GM21786 (cell line): ENCODE measurements at regions not wholly inside any gene's neighbourhood (a gene's known extent, or its start where the extent isn't known, plus 50 kb on each side); places are given as distances from the start of the nearest gene placed in this dataset.

Experiments used
- ATAC-seq: cut with Tn5 transposase; IDR thresholded peaks from one replicate; pipeline ENCODE4 v1.9.1; 2021; ENCODE audit not compliant: unreplicated experiment

- no peak for ATAC-seq
These were observed 52.2 kb downstream of the ADRA2C start for GRCh38 chr4:3818371-3818770.

GRCh38 chr4:3819210-3819919 is 53.2 kb downstream of the ADRA2C start:
- ATAC-seq: no peak

GRCh38 chr4:3820016-3820805 is 54.0 kb downstream of the ADRA2C start:
- no peak for ATAC-seq

GRCh38 chr4:3820806-3821579 is 54.8 kb downstream of the ADRA2C start:
- ATAC-seq: no peak

GRCh38 chr4:3821580-3822229 is 55.5 kb downstream of the ADRA2C start:
- ATAC-seq: no peak

GRCh38 chr4:3822230-3822947 is 56.2 kb downstream of the ADRA2C start:
- no peak for ATAC-seq

GRCh38 chr4:3823496-3824341 is 57.5 kb downstream of the ADRA2C start:
- ATAC-seq: no peak

GRCh38 chr4:3824521-3825270 is 58.5 kb downstream of the ADRA2C start:
- no peak for ATAC-seq

- ATAC-seq: no peak
These were observed 59.3 kb downstream of the ADRA2C start for GRCh38 chr4:3825530-3825929.

- ATAC-seq: no peak
These were observed 60.3 kb downstream of the ADRA2C start for GRCh38 chr4:3826247-3827172.

- no peak for ATAC-seq
These were observed 61.7 kb downstream of the ADRA2C start for GRCh38 chr4:3827616-3828492.

GRCh38 chr4:3828546-3828945 is 62.4 kb downstream of the ADRA2C start:
- no peak for ATAC-seq

GRCh38 chr4:3829211-3829955 is 63.2 kb downstream of the ADRA2C start:
- no peak for ATAC-seq

- ATAC-seq: no peak
These were observed 64.0 kb downstream of the ADRA2C start for GRCh38 chr4:3829956-3830773.

GRCh38 chr4:3830774-3831528 is 64.8 kb downstream of the ADRA2C start:
- no peak for ATAC-seq
